ENCODE measurements at regions not wholly inside any gene's neighbourhood (a gene's known extent, or its start where the extent isn't known, plus 50 kb on each side); places are given as distances from the start of the nearest gene placed in this dataset.

GRCh38 chr16:76193906-76194615 is 83.1 kb upstream of the CNTNAP4 start (continued):
- TF ChIP-seq ZNF462 (CRISPR knock-in tag; IDR thresholded peaks at IDR 0.05), result no peak
- no peak for TF ChIP-seq POLR2AphosphoS5 (IDR thresholded peaks at IDR 0.05; ENCODE audit: low read depth)
- no peak for TF ChIP-seq JUNB (IDR thresholded peaks at IDR 0.05; ENCODE audit: unreplicated experiment)
- TF ChIP-seq ZNF114 (CRISPR knock-in tag; IDR thresholded peaks at IDR 0.05), result no peak
- TF ChIP-seq ETS1 (IDR thresholded peaks at IDR 0.05), result no peak

- H3K36me3 ChIP-seq (ENCODE audit: insufficient read depth), result no peaks in the 10 kb centered on the region
- H3K4me2 ChIP-seq, result peak overlapping the region; percentile 3; the same call in 1 of the 2 replicates
- peaks cover 15% of the 10 kb centered on the region; the same call in 2 of the 3 replicates for H3K4me1 Mint-ChIP-seq
- H3K36me3 Mint-ChIP-seq (ENCODE audit: low read depth), result no peaks in the 10 kb centered on the region
- no peak overlapping the region for H3K27ac Mint-ChIP-seq
- H3K4me3 ChIP-seq, result no peak overlapping the region
- peaks cover 59% of the 10 kb centered on the region for H3K9me3 Mint-ChIP-seq
- H3K79me2 ChIP-seq (replicated peaks; ENCODE audit: insufficient read depth), result no peaks in the 10 kb centered on the region
- no peak overlapping the region for H3K27ac ChIP-seq (ENCODE audit: low read depth)
- DNase-seq (ENCODE audit: low spot score) (no peak), ATAC-seq (no peak)
- H3K4me3 Mint-ChIP-seq, result no peak overlapping the region
- no peaks in the 10 kb centered on the region for H3K27me3 Mint-ChIP-seq (ENCODE audit: insufficient read depth, low read depth, poor library complexity)
- TF ChIP-seq CREB1 (CRISPR knock-in tag; IDR thresholded peaks at IDR 0.05; ENCODE audit: low read depth) (no peak), ZNF114 (CRISPR knock-in tag; IDR thresholded peaks at IDR 0.05) (no peak)
- H3K9me2 ChIP-seq (ENCODE audit: insufficient read depth), result no peaks in the 10 kb centered on the region
- no peaks in the 10 kb centered on the region for H3F3A ChIP-seq (replicated peaks; ENCODE audit: low read depth)
- peaks cover 31% of the 10 kb centered on the region for H3K4me1 ChIP-seq (ENCODE audit: insufficient read depth)
- no peaks in the 10 kb centered on the region for H4K20me1 ChIP-seq (replicated peaks; ENCODE audit: insufficient read depth)
- 0 out of 2 replicates have a peak overlapping the region, but pooled peaks have one; percentile 14 for H2AFZ ChIP-seq
- no peaks in the 10 kb centered on the region for H3K27me3 ChIP-seq (ENCODE audit: insufficient read depth)
Observed at GRCh38 chr16:76194616-76195015, 82.6 kb upstream of the CNTNAP4 start.

Measured in GM23338 (cell line).